ENCODE measurements at regions not wholly inside any gene's neighbourhood (a gene's known extent, or its start where the extent isn't known, plus 50 kb on each side); places are given as distances from the start of the nearest gene placed in this dataset.

GRCh38 chr2:79259959-79260358 is 100.4 kb upstream of the REG3A start:
- TF ChIP-seq CTCF (conservative IDR thresholded peaks at IDR 0.05; ENCODE audit: low read length) (no peak), EZH2phosphoT487 (IDR thresholded peaks at IDR 0.05; ENCODE audit: borderline replicate concordance) (no peak)
